ENCODE measurements at regions not wholly inside any gene's neighbourhood (a gene's known extent, or its start where the extent isn't known, plus 50 kb on each side); places are given as distances from the start of the nearest gene placed in this dataset.

DNA sequence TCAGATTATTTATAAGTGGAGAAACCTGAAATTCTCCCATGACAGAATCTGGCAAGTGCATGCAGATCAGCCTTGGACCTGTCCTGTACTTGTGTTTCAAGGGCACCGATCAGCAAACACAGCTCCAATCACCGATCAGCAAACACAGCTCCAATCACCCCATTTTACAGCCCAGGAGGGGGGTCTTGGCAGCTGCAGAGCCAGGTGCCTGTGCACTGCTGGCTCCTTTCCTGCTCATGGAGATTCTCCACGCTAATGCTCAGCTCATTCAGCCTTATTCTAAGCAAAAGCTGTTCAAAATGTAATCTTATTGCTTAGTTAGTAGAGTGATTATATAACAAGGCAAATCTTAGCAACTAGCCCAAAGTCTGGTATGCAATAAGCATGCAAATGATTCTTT, 623.1 kb upstream of the HS6ST1 start:
- TF ChIP-seq POLR2A (IDR thresholded peaks at IDR 0.05), result no peak
- TF ChIP-seq, protein P1, sequence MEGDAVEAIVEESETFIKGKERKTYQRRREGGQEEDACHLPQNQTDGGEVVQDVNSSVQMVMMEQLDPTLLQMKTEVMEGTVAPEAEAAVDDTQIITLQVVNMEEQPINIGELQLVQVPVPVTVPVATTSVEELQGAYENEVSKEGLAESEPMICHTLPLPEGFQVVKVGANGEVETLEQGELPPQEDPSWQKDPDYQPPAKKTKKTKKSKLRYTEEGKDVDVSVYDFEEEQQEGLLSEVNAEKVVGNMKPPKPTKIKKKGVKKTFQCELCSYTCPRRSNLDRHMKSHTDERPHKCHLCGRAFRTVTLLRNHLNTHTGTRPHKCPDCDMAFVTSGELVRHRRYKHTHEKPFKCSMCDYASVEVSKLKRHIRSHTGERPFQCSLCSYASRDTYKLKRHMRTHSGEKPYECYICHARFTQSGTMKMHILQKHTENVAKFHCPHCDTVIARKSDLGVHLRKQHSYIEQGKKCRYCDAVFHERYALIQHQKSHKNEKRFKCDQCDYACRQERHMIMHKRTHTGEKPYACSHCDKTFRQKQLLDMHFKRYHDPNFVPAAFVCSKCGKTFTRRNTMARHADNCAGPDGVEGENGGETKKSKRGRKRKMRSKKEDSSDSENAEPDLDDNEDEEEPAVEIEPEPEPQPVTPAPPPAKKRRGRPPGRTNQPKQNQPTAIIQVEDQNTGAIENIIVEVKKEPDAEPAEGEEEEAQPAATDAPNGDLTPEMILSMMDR (IDR thresholded peaks at IDR 0.05), result no peak

All from thyroid gland (tissue), 4 donors.